ENCODE measurements at regions not wholly inside any gene's neighbourhood (a gene's known extent, or its start where the extent isn't known, plus 50 kb on each side); places are given as distances from the start of the nearest gene placed in this dataset.

GRCh38 chr13:85675151-85675907, 123.9 kb downstream of the SLITRK6 start:
- Histone ChIP-seq H3F3A (ENCODE audit: insufficient read depth) (no peaks in the 10 kb centered on the region), H3K4me3 (no peak overlapping the region), H3K9me3 (ENCODE audit: low read depth) (no peaks in the 10 kb centered on the region), H3K9ac (no peak overlapping the region), H4K20me1 (ENCODE audit: insufficient read depth) (no peaks in the 10 kb centered on the region), H3K4me1 (ENCODE audit: insufficient read depth) (no peaks in the 10 kb centered on the region), H3K79me2 (ENCODE audit: insufficient read depth) (no peaks in the 10 kb centered on the region), H3K36me3 (ENCODE audit: low read depth) (no peaks in the 10 kb centered on the region), H3K9me2 (ENCODE audit: insufficient read depth) (no peaks in the 10 kb centered on the region), H2AFZ (no peak overlapping the region), H3K27me3 (replicated peaks; ENCODE audit: insufficient read depth) (no peaks in the 10 kb centered on the region), H3K4me2 (ENCODE audit: unreplicated experiment) (no peak overlapping the region), H3K27ac (no peak overlapping the region)
- 18 to 19% methylated on average over 8 of the region's 8 CpGs for WGBS, 2 experiments (ENCODE audit: low coverage in 1 of 2, low lambda C conversion rate in 2 of 2, missing lambda C conversion rate in 2 of 2)
- TF ChIP-seq EZH2 (IDR thresholded peaks at IDR 0.05; ENCODE audit: insufficient read depth, poor library complexity, severe bottlenecking) (no peak), EZH2phosphoT487 (IDR thresholded peaks at IDR 0.05; ENCODE audit: insufficient read depth, low read depth) (no peak)
- no peak for DNase-seq
- in situ Hi-C loops (cut with MboI), result no loop called here

DNA sequence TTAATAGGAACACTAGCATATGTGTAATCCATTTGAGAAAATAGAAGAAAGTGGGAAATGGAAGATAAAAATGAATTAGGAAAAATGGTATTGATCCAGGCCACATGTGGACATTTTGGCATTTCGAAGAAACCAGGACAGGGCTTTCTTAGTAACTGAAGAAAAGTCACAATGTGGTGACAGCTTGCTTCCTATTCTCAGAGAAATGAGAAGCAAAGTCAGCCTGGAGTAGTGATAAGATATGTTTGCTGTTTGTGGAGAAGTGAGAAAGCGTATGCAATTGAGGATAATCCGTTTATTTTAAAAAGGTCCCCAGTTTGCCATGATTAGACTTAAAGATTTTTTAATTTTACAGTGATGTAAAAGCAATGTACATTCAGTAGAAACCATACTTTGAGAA, 127.9 kb downstream of the SLITRK6 start:
- H3K36me3 ChIP-seq (ENCODE audit: low read depth), result no peaks in the 10 kb centered on the region
- no peaks in the 10 kb centered on the region for H3K9me2 ChIP-seq (ENCODE audit: insufficient read depth)
- H3K79me2 ChIP-seq (ENCODE audit: insufficient read depth), result no peaks in the 10 kb centered on the region
- H3K9ac ChIP-seq, result no peak overlapping the region
- no peak for TF ChIP-seq EZH2phosphoT487 (IDR thresholded peaks at IDR 0.05; ENCODE audit: insufficient read depth, low read depth)
- TF ChIP-seq EZH2 (IDR thresholded peaks at IDR 0.05; ENCODE audit: insufficient read depth, poor library complexity, severe bottlenecking), result no peak
- no peaks in the 10 kb centered on the region for H3K4me1 ChIP-seq (ENCODE audit: insufficient read depth)
- 28 to 37% methylated on average over 3 of the region's 3 CpGs for whole genome bisulfite sequencing, 2 experiments (ENCODE audit: low coverage in 1 of 2, low lambda C conversion rate in 2 of 2, missing lambda C conversion rate in 2 of 2)
- H3K4me3 ChIP-seq, result no peak overlapping the region
- H2AFZ ChIP-seq, result no peak overlapping the region
- no peaks in the 10 kb centered on the region for H3F3A ChIP-seq (ENCODE audit: insufficient read depth)
- no peaks in the 10 kb centered on the region for H3K27me3 ChIP-seq (replicated peaks; ENCODE audit: insufficient read depth)
- no peaks in the 10 kb centered on the region for H4K20me1 ChIP-seq (ENCODE audit: insufficient read depth)
- H3K27ac ChIP-seq, result no peak overlapping the region
- H3K4me2 ChIP-seq (ENCODE audit: unreplicated experiment), result no peak overlapping the region
- DNase-seq, result no peak
- H3K9me3 ChIP-seq (ENCODE audit: low read depth), result no peaks in the 10 kb centered on the region
- in situ Hi-C loops (cut with MboI), result no loop called here

DNA sequence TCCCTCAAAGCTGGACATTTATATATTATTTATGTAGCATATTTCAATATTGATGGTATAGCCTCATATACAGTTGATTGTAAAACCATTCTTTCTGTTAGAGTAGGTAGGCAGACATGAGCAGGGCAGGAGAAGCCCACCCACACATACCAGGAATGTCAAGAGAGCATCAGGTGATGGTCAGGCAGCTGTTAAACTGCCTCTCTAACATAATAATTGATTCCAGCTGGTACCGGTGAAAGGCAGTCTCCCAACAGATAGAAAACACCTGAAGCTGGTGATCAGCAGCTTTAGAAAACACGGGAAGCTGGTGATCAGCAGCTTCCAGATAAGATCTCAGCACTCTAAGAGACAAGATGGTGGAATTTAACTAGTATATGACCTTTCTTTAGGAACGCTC, 132.9 kb downstream of the SLITRK6 start:
- WGBS, 2 experiments (ENCODE audit: low coverage in 1 of 2, low lambda C conversion rate in 2 of 2, missing lambda C conversion rate in 2 of 2), result 11 to 19% methylated on average over 3 of the region's 3 CpGs
- in situ Hi-C loops (cut with MboI), result no loop called here
- no peak overlapping the region for H3K27ac ChIP-seq
- no peaks in the 10 kb centered on the region for H3K4me1 ChIP-seq (ENCODE audit: insufficient read depth)
- H3F3A ChIP-seq (ENCODE audit: insufficient read depth), result no peaks in the 10 kb centered on the region
- TF ChIP-seq EZH2 (IDR thresholded peaks at IDR 0.05; ENCODE audit: insufficient read depth, poor library complexity, severe bottlenecking) (no peak), EZH2phosphoT487 (IDR thresholded peaks at IDR 0.05; ENCODE audit: insufficient read depth, low read depth) (no peak)
- no peak for DNase-seq
- H3K4me3 ChIP-seq, result no peak overlapping the region
- H3K9ac ChIP-seq, result no peak overlapping the region
- no peaks in the 10 kb centered on the region for H3K27me3 ChIP-seq (replicated peaks; ENCODE audit: insufficient read depth)
- no peaks in the 10 kb centered on the region for H3K36me3 ChIP-seq (ENCODE audit: low read depth)
- H4K20me1 ChIP-seq (ENCODE audit: insufficient read depth), result no peaks in the 10 kb centered on the region
- no peaks in the 10 kb centered on the region for H3K79me2 ChIP-seq (ENCODE audit: insufficient read depth)
- H3K9me2 ChIP-seq (ENCODE audit: insufficient read depth), result no peaks in the 10 kb centered on the region
- H2AFZ ChIP-seq, result no peak overlapping the region
- H3K4me2 ChIP-seq (ENCODE audit: unreplicated experiment), result no peak overlapping the region
- H3K9me3 ChIP-seq (ENCODE audit: low read depth), result no peaks in the 10 kb centered on the region

- Histone ChIP-seq H3K4me1 (ENCODE audit: insufficient read depth) (no peaks in the 10 kb centered on the region), H3K27me3 (replicated peaks; ENCODE audit: insufficient read depth) (no peaks in the 10 kb centered on the region), H3F3A (ENCODE audit: insufficient read depth) (no peaks in the 10 kb centered on the region), H3K9ac (no peak overlapping the region), H3K9me3 (ENCODE audit: low read depth) (no peaks in the 10 kb centered on the region), H3K79me2 (ENCODE audit: insufficient read depth) (no peaks in the 10 kb centered on the region), H3K27ac (no peak overlapping the region), H3K4me2 (ENCODE audit: unreplicated experiment) (no peak overlapping the region), H3K36me3 (ENCODE audit: low read depth) (no peaks in the 10 kb centered on the region), H3K4me3 (no peak overlapping the region), H4K20me1 (ENCODE audit: insufficient read depth) (no peaks in the 10 kb centered on the region), H3K9me2 (ENCODE audit: insufficient read depth) (no peaks in the 10 kb centered on the region), H2AFZ (no peak overlapping the region)
- in situ Hi-C loops (cut with MboI), result no loop called here
- 16% methylated on average over 4 of the region's 4 CpGs for WGBS, 2 experiments (ENCODE audit: low coverage in 1 of 2, low lambda C conversion rate in 2 of 2, missing lambda C conversion rate in 2 of 2)
- TF ChIP-seq EZH2phosphoT487 (IDR thresholded peaks at IDR 0.05; ENCODE audit: insufficient read depth, low read depth) (no peak), EZH2 (IDR thresholded peaks at IDR 0.05; ENCODE audit: insufficient read depth, poor library complexity, severe bottlenecking) (no peak)
- DNase-seq, result no peak
These were observed 133.9 kb downstream of the SLITRK6 start for GRCh38 chr13:85665286-85665685.
